T-helper 1 cell treated with Interleukin-12 subunit alpha and Interleukin-12 subunit beta and Interleukin-4 antibody, amounts not matched to agents 30 ng/mL and 1 ng/mL, for 36 hours (primary cell): ENCODE measurements at regions not wholly inside any gene's neighbourhood (a gene's known extent, or its start where the extent isn't known, plus 50 kb on each side); places are given as distances from the start of the nearest gene placed in this dataset.
"Not testable (repeated sequence)": the region's sequence is repeated elsewhere in the genome, so short reads cannot be mapped to it uniquely, and the experiment has no call there.

Experiments
- intact Hi-C: fragments of 100-400 bp; cut with micrococcal nuclease; formaldehyde crosslinking; loops from one replicate; pipeline ENCODE4 v1.15.1; 2024

GRCh38 chr14:84234281-84234680 lies 1295.7 kb upstream of the FLRT2 start:
- intact Hi-C loops = no loop called here

GRCh38 chr14:84236290-84236689 lies 1293.7 kb upstream of the FLRT2 start:
- intact Hi-C loops = no loop called here

GRCh38 chr14:84237881-84238280 lies 1292.1 kb upstream of the FLRT2 start:
- intact Hi-C loops = no loop called here

GRCh38 chr14:84247693-84248092 lies 1282.3 kb upstream of the FLRT2 start:
- intact Hi-C loops = no loop called here

GRCh38 chr14:84250893-84251292 lies 1279.1 kb upstream of the FLRT2 start:
- intact Hi-C loops = no loop called here

- intact Hi-C loops = no loop called here
Measured at GRCh38 chr14:84251411-84252115, 1278.4 kb upstream of the FLRT2 start.

- intact Hi-C loops = no loop called here
Measured at GRCh38 chr14:84252706-84253105, 1277.2 kb upstream of the FLRT2 start.

- intact Hi-C loops = no loop called here
Measured at GRCh38 chr14:84253326-84253725, 1276.6 kb upstream of the FLRT2 start.

GRCh38 chr14:84254290-84254689 lies 1275.7 kb upstream of the FLRT2 start:
- intact Hi-C loops = no loop called here

- intact Hi-C loops = no loop called here
Measured at GRCh38 chr14:84262932-84263331, 1267.0 kb upstream of the FLRT2 start.

- intact Hi-C loops = no loop called here
Measured at GRCh38 chr14:84272290-84272721, 1257.6 kb upstream of the FLRT2 start.

- intact Hi-C loops = no loop called here
Measured at GRCh38 chr14:84273181-84273580, 1256.8 kb upstream of the FLRT2 start.

GRCh38 chr14:84282618-84283017 lies 1247.3 kb upstream of the FLRT2 start:
- intact Hi-C loops = no loop called here

GRCh38 chr14:84288781-84289180 lies 1241.2 kb upstream of the FLRT2 start:
- intact Hi-C loops = no loop called here

- intact Hi-C loops = no loop called here
Measured at GRCh38 chr14:84298663-84299195, 1231.2 kb upstream of the FLRT2 start.

GRCh38 chr14:84303140-84303539 lies 1226.8 kb upstream of the FLRT2 start:
- intact Hi-C loops = no loop called here

- intact Hi-C loops = no loop called here
Measured at GRCh38 chr14:84312551-84312950, 1217.4 kb upstream of the FLRT2 start.

- intact Hi-C loops = no loop called here
Measured at GRCh38 chr14:84323450-84323849, 1206.5 kb upstream of the FLRT2 start.

GRCh38 chr14:84323978-84324377 lies 1206.0 kb upstream of the FLRT2 start:
- intact Hi-C loops = no loop called here

- intact Hi-C loops = no loop called here
Measured at GRCh38 chr14:84336433-84336832, 1193.5 kb upstream of the FLRT2 start.

GRCh38 chr14:84340938-84341337 lies 1189.0 kb upstream of the FLRT2 start:
- intact Hi-C loops = no loop called here

- intact Hi-C loops = not testable (repeated sequence)
Measured at GRCh38 chr14:84341867-84342266, 1188.1 kb upstream of the FLRT2 start.

GRCh38 chr14:84343656-84344055 lies 1186.3 kb upstream of the FLRT2 start:
- intact Hi-C loops = no loop called here
